ENCODE measurements at regions not wholly inside any gene's neighbourhood (a gene's known extent, or its start where the extent isn't known, plus 50 kb on each side); places are given as distances from the start of the nearest gene placed in this dataset.

DNA sequence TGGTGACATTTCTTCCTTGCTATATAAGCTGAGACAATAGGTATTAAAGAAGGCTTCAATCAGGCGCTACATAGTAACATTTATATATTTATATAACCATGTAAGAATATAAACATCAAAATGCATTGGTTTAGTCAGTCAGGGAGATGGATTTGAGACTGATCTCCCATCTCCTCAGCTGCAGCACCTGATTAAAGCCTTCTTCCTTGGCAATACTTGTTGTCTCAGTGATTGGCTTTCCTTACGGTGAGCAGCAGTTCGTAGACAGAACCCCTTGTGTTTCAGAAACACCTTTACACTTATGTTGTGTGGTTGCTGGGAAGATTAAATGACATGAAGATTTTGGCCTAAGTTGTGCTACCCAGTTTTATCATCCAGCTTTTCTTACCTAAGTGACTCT is 323.3 kb upstream of the DUSP10 start:
- TF ChIP-seq POLR2A (IDR thresholded peaks at IDR 0.05) = no peak
- TF ChIP-seq, protein P1, sequence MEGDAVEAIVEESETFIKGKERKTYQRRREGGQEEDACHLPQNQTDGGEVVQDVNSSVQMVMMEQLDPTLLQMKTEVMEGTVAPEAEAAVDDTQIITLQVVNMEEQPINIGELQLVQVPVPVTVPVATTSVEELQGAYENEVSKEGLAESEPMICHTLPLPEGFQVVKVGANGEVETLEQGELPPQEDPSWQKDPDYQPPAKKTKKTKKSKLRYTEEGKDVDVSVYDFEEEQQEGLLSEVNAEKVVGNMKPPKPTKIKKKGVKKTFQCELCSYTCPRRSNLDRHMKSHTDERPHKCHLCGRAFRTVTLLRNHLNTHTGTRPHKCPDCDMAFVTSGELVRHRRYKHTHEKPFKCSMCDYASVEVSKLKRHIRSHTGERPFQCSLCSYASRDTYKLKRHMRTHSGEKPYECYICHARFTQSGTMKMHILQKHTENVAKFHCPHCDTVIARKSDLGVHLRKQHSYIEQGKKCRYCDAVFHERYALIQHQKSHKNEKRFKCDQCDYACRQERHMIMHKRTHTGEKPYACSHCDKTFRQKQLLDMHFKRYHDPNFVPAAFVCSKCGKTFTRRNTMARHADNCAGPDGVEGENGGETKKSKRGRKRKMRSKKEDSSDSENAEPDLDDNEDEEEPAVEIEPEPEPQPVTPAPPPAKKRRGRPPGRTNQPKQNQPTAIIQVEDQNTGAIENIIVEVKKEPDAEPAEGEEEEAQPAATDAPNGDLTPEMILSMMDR (IDR thresholded peaks at IDR 0.05 in 4 of 5, conservative IDR thresholded peaks at IDR 0.05 in 1 of 5) = no peak
